GM18873 (cell line): ENCODE measurements at regions not wholly inside any gene's neighbourhood (a gene's known extent, or its start where the extent isn't known, plus 50 kb on each side); places are given as distances from the start of the nearest gene placed in this dataset.

Source experiments
- ATAC-seq: cut with Tn5 transposase; IDR thresholded peaks from one replicate; pipeline ENCODE4 v1.9.1; 2021; ENCODE audit warnings: mild to moderate bottlenecking, moderate library complexity, moderate number of reproducible peaks; ENCODE audit not compliant: unreplicated experiment, low FRiP score

DNA sequence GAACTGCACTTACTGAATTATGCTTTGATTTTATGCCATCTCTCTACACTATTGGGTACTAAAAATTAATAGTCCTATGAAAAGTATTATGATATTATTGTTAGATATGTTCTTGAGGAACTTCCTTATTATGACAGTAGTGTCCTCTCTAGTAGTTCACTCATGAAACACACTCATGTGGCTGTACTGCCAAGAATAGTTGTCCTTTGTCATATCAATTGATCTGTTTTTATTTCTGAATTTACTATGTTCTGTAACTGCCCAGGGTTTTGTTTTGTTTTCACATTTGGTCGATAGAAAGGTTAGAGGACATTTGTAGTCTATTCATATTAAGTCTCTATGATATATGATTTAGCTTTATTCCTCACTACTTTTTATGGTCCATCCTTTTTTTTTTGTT lies 215.2 kb downstream of the PPARGC1A start:
- no peak for ATAC-seq

DNA sequence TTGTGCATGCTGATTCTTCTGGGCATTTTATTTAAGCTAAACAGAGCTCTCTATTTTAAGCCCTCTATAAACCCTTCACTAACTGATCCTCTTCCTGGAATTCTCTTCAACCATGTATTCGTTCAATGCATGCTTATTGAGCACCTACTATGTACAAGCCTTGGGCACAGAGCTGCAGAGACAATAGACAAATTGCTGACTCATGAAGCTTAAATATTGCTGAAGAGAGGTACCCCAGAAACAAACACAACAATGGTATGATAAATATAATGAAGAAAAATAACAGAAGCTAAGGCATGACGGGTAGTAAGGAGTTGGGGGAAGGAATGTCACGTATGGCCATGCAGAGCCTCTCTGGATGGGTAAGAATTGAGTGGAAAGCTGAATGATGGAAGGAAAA lies 222.2 kb downstream of the PPARGC1A start:
- ATAC-seq = no peak

DNA sequence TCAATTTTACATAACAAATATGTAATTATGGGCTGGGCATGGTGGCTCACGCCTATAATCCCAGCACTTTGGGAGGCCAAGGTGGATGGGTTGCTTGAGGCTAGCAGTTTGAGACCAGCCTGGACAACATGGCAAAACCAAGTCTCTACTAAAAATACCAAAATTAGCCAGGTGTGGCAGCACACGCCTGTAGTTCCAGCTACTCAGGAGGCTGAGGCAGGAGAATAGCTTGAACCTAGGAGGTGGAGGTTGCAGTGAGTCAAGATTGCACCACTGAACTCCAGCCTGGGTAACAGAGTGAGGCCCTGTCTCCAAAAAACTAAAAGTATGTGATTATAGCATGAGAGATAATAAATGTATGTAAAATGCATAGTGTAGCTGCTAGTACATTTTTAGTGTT lies 229.0 kb downstream of the PPARGC1A start:
- no peak for ATAC-seq

DNA sequence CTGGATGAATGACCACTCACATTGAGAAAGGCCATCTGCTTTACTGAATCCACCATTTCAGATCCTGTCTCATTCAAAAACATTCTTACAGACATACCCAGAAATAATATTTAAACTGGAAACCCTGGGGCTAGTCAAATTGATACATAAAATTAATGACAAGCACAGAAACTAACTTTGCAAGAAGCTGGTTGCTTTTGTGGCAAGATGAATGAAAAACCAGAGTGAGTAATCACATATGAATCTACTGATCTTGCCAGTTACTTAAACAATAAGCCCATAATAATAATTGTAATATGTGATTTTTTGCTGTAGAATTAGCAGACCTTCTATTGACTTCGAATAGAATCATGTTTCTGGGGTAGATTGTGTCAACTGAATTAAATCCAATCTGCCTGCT lies 235.1 kb downstream of the PPARGC1A start:
- no peak for ATAC-seq

DNA sequence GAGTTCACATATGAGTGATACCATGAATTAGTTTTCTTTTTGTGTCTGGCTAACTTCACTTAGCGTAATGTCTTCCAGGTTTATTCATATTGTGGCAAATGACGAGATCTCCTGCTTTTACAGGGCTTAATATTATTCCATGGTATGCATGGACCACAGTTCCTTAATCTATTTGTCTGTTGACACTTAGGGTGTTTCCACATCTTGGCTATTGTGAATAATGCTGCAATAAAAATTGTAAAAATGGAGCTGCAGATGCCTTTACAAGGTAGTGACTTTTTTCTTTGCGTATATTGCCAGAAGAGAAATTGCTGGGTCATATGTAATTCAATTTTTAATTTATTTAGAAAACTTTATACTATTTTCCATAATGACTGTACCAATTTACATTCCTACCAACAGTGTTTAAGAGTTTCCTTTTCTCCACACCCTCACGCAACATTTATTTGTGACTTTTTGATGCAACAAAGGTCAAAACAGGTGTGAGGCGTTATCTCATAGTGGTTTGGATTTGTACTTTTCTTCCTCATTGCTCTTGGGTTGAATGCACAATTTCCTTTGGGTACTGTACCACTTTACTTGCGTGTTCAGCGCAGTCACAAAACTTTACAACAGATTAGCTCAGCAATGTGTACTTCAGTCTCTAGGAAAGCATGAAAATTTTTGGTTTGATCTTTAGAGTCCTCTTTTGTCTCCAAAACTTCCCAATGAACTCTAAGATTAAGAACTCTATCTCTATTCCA lies 240.8 kb downstream of the PPARGC1A start:
- ATAC-seq = no peak

DNA sequence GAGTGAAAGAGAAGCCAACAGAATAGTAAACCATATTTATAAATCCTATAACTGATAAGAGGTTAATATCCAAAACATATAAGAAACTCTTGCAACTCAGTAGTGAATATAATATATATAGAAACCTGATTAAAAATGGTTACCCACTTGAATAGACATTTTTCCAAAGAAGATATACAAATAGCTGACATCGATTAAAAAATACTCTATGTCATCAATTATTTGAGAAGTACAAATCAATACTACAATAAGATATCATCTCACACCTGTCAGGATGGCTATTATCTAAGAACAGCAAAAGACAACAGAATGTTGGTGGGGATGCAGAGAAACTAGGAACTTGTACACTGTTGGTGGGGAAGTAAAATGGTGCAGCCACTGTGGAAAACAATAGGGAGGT lies 254.4 kb downstream of the PPARGC1A start:
- no peak for ATAC-seq

DNA sequence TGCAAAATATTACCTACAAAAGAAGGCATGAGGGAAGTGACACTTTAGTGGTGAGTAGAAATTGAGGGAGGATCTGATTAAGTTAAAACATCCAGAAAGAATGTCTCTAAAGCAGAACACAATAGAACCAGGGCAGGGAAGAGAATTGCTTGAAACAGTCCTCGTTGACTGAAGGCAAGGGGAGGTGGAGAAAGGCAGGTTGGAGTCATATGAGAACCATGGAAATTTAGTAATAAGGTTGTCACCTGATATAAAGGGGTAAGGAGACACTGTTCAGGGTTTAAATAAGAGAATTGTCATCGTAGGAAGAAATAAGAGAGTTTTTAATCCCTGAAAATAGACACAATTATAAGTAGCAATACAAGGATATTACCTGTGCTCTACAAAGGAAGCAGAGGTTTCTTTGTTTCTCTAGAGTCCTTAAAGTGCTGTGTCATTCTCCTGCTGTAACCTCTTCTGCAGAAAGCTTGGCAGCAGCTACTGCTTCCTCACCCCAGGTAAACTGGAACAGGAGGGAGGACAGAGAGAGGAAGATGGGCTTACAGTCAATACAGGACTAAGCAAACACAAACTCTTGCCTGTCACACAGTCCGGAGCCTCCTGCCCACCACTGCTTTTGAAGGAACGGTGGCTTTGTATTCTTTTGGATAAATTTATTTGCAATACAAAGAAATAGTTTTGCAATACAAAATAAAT lies 258.4 kb downstream of the PPARGC1A start:
- ATAC-seq = no peak

DNA sequence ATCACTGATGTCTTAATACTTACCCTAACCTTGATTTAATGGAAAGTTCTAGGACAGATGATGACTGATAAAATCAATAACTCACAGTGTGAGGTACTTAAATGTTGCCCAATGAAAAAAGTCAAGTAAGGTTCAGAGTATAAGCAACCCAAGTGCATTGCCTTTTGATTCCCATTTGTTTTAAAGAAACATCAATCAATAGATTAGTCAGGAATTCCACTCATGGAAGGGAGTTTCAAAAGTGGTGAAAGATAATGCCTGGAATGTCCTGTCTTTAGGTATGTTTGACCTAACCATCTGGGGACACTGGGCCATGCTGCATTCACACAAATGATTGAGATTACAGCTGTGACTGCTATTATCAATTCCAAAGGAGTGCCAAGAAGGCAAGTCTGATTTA lies 259.7 kb downstream of the PPARGC1A start:
- no peak for ATAC-seq

DNA sequence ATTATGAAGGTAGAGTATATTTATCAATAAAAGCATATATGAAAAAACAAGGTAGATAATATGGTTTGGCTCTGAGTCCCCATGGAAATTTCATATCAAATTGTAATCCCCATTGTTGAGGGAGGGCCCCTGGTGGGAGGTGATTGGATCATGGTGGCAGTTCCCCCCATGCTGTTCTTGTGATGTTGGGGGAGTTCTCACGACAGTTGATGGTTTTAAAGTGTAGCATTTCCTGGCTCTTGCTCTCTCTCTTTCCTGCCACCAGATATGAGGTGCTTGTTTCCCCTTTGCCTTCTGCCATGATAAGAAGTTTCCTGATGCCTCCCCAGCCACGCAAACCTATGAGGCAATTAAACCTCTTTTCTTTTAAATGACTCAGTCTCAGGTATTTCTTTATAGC lies 260.4 kb downstream of the PPARGC1A start:
- no peak for ATAC-seq

DNA sequence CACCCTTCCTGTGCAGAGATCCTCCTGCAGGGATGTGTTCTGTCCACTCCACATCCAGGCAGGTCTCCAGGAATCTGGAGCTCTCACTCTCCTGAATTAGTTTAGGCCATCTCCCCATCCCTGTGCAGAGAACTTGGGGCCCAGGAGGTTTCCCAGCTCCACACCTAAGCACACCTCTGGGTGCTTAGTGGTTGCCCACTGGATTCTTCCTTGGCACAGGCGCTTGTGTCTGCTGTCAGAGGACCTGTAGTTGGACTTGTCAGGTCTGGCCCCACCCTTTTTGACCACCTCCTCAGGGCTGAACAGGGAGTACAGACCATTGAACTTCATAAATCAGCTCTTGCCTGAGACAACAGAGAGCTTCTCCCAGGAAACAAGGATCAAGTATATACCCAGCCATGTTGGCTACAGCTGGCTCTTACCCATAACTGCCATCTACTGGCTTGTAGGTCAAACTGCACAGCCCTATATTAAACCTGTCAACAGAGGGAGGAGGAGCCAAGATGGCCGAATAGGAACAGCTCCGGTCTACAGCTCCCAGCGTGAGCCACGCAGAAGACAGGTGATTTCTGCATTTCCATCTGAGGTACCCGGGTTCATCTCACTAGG lies 275.5 kb downstream of the PPARGC1A start:
- no peak for ATAC-seq

DNA sequence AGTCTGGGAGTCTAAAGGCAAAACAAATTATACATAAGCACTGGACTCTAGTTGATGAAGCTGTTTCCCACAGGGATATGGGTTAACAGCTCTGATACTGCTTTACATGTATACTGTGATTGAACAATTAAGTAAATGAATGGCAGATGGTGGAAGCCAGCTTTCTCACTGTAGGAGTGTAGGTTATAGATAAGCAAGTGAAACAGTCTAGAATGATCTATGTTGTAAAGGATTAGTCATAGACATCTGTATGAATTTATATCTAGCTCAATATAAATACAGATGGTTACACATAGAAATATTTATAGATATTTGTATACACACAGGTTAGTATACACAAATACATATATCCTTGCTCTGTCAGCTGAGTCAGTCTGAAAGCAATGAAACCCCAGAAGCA lies 276.1 kb downstream of the PPARGC1A start:
- ATAC-seq = no peak

DNA sequence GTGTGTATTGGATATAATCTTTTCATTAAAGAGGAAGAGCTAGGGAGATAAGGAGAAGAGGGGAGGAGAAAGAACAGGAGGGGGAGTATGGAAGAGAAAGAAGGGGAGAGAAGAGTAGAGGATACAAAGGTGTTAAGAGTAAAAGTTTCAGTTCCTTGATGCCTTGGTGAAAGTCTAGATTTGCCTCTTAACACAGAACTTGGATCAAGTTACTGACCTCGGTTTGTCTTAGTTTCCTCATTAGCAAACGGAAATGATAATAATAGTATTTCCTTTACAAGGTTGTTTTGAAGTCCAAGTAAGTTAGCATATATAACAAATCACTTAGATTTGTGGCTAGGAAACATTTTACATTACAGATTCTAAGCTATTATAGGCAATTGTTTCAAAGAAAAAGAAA lies 287.1 kb downstream of the PPARGC1A start:
- no peak for ATAC-seq

DNA sequence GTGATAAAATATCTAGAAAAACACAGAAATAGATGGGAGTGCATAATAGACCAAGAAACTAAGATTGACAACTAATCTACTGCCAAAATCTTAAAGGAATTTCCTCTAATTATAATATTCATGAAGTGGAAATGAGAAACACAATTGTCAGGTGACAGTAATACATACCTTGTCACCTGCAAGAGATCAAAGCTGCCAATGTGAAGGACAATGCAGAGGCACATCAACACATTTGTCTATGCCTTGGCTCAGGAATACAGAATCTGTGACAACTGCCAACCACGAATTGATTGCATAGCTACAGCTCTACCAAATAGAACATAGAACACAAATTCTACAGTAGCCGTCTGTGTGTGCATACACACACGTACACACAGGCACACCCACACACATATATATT lies 295.7 kb downstream of the PPARGC1A start:
- no peak for ATAC-seq

DNA sequence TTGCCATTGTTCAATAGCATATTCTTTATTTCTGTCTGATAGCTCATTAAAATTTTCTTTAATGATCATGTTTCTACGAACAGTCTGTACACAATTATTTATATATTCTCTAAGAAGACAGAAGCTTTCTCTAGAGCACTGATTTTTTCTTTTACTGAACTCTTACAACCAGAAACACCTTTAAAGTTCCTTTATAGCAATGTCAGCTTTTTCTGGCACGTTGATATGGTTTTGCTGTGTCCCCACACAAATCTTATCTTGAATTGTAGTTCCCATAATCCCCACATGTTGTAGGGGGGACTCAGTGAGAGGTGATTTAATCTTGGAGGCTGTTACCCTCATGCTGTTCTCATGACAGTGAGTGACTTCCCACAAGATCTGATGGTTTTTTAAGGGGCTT lies 299.4 kb downstream of the PPARGC1A start:
- no peak for ATAC-seq

DNA sequence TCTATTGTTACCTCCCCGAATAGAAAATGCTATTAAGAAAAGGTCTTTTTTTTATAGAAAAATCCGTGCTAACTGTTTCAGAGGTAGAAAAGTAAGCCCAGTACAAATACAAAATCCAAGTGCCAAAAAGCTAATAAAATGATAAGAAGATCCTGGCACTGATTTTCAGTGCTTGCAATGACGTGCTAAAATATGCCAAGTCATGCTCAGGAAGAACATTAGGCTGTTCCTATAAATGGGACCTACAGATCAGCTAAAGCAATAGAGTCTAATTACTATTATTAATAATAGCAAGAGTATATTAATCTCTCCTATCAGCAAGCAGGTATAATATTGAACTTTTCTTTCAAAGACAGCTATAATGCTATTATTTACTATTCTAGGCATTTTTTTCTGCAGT lies 305.8 kb downstream of the PPARGC1A start:
- no peak for ATAC-seq

DNA sequence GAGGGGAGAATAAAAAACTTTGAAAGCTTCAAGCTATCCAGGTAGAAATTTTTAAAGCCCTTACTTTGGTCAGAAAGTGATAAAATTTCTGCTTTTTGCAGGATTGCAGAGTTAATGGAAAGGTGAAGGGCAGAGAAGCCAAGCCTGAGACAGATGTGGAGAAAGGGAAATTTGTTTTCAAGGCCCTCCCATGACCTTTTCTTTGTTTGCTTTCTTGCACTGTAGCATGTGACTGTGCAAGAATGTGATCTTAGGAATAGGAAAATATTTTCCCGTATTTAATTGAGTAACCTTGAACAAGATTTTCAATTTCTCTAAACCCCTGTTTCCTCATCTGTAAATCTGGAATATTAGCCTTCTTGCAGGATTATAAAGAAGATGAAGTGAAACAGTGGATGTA lies 307.2 kb downstream of the PPARGC1A start:
- no peak for ATAC-seq

DNA sequence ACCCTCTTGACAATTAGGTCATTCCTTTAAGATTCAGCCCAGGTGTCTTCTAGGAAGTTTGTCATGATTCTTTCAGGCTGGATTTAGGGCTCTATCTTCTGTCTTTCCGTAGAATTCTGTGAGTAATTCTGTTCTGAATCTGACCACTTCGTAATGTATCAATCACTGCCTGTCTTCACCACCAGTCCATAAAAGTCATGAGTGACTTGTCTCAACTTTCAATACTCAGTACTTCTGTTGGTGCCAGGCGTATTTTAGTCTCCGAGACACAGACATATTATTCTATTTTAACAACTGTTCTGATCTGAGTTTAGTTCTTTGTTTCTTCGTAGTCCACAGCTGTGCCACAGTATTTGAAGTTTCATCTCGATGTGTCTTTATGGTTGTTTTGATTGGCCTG lies 310.7 kb downstream of the PPARGC1A start:
- no peak for ATAC-seq

DNA sequence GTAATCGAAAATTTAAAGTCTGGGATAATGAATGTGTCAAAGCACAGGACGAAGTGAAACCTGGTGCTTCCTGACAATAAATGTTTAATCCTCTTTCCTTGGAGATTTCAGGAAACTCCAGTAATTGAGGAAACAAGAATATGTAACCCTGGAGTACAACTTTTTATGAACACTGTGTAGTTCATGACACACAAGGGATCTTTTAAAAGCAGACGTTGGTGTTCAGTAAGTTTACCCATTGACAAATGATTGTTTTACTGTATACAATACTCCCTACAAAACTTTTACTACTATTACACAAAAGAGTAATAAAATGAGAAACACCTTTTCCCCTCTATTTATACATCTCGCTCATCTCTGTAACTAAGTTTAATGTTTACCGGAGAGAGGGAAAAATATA lies 312.4 kb downstream of the PPARGC1A start:
- no peak for ATAC-seq

DNA sequence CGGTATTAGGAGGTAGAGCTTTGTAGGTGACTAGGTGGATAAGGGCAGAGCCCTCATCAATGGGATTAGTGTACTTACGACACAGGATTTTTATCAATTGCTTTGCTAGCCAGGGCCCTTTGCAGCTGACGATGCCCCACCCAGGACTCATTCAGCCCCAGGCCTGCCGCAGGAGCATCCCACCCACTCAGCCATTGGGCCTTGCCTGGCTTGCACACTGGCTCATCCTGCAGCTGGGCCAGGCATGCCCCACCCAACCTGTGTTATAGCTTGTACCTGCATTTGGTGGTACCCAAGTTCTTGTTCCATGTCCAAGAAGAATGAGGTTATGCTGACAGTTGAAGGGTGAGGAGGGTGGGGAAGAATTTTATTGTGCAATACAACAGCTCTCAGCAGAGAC lies 317.5 kb downstream of the PPARGC1A start:
- no peak for ATAC-seq

DNA sequence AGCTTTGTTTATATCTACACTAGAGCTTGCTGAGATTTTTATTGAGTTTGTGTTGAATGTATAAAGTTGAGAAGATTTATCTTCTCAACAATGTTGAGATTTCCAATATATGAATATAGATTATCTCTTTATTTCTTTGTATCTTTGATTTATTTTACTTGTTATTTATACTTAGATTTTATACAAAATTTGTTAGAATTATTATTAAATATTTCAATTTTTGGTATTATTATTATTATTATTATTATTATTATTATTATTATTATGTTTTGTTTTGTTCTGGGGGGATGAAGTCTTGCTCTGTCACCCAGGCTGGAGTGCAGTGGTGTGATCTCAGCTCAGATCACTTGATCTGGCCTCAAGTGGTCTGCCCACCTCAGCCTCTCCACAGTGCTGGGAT lies 322.5 kb downstream of the PPARGC1A start:
- no peak for ATAC-seq

DNA sequence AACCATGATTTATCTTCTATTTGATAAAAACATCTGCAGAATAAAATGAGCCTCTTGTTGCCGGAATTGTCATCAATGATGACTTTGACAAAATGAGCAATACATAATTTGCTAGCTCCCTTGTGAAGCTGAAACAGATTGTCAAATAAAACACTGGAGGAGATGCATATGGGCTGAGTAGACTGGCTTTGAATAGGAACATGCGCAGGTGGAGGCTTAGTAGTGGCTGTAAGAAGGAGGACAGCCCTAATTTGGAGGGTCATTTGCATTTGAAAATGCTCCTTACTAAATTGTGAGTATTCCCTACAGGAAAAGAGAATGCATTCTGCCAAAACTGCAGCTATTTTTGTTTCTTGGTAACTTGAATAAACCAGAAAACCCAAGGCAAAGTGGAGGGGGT lies 329.1 kb downstream of the PPARGC1A start:
- no peak for ATAC-seq

DNA sequence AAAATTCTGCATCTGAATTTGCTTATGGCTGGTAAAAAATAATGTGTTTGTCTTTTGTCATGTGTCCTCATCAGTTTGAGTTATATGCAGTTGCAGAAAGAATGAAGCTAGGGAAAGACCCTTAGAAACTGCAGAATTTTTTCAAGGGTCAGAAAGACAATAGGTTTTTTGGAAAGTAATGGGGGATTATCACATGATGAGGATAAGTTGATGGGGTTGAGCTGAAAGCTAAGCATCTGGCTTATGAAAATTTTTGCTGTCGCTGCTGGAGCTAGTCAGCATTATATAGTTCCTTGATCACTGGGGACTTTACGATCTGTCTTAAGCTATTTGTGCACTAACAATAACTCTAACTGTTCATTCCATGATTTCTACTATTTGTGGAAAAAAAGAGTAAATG lies 331.7 kb downstream of the PPARGC1A start:
- ATAC-seq = no peak
